GM12892 (cell line): ENCODE measurements at regions not wholly inside any gene's neighbourhood (a gene's known extent, or its start where the extent isn't known, plus 50 kb on each side); places are given as distances from the start of the nearest gene placed in this dataset.
"Not testable (repeated sequence)": the region's sequence is repeated elsewhere in the genome, so short reads cannot be mapped to it uniquely, and the experiment has no call there.

Experiments
- DNase-seq: peaks from one replicate; pipeline ENCODE4 v3.0.0; 2011; ENCODE audit not compliant: insufficient read length
- FAIRE-seq: peaks from 2 replicates; lab custom pipeline; 2011; peaks lifted over from hg19 to GRCh38; lab: Jason Lieb, UNC
- POLR2A ChIP-seq: IDR thresholded peaks from 2 replicates; pipeline ENCODE4 v1.6.1; 2011; ENCODE audit warnings: low read depth, low read length, control low read depth
- POLR2AphosphoS5 ChIP-seq: IDR thresholded peaks from 2 replicates; pipeline ENCODE4 v1.6.1; 2011; ENCODE audit warnings: low read depth, low read length, control low read depth
- TAF1 ChIP-seq: IDR thresholded peaks from 2 replicates; pipeline ENCODE4 v1.6.1; 2011; ENCODE audit warnings: low read depth, mild to moderate bottlenecking, control low read depth, low read length, borderline replicate concordance

GRCh38 chr11:3453596-3454256 lies 74.8 kb upstream of the ZNF195 start:
- FAIRE-seq, DNase-seq: not testable (repeated sequence)

GRCh38 chr11:3450822-3451221 lies 71.9 kb upstream of the ZNF195 start:
- DNase-seq, FAIRE-seq: not testable (repeated sequence)

- not testable (repeated sequence) for FAIRE-seq, DNase-seq
Measured at GRCh38 chr11:3445535-3445934, 66.6 kb upstream of the ZNF195 start.

GRCh38 chr11:3444420-3444744 lies 65.4 kb upstream of the ZNF195 start:
- not testable (repeated sequence) for DNase-seq, FAIRE-seq

GRCh38 chr11:3443700-3444419 lies 64.9 kb upstream of the ZNF195 start:
- not testable (repeated sequence) for DNase-seq, FAIRE-seq

GRCh38 chr11:3437441-3437840 lies 58.5 kb upstream of the ZNF195 start:
- DNase-seq, FAIRE-seq: not testable (repeated sequence)

DNA sequence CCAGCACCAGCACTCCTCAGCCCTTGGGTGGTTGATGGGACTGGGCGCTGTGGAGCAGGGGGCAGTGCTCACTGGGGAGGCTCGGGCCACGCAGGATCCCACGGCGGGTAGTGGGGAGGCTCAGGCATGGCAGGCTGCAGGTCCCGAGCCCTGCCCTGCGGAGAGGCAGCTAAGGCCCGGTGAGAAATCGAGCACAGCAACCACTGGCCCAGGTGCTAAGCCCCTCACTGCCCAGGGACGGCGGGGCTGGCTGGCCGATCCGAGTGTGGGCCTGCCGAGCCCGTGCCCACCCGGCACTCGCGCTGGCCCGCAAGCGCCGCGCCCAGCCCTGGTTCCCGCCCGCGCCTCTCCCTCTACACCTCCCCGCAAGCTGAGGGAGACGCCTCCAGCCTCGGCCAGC lies 56.0 kb upstream of the ZNF195 start:
- no peak for FAIRE-seq
- no peak for TF ChIP-seq POLR2A
- no peak for TF ChIP-seq TAF1
- TF ChIP-seq POLR2AphosphoS5 = no peak
- DNase-seq = no peak

DNA sequence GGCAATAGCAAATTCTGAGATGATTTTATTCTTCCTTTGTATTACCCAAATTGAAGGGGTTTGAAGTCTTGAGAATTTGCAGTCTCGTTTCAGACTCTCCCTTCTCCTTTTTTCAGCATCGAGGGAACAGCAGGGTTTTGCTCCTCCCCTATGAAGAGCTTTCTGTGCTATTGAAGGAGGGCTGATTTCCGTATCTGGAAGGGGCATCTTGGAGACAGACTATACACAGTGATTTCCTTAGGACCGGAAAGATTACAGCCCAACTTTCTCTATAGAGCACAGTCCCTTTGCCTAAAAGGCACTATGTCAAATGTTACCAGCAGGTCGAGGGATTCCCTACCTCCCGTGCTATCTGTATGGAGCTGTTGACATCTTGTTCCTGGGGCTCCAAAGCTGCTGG lies 50.2 kb upstream of the ZNF195 start:
- not testable (repeated sequence) for FAIRE-seq, DNase-seq
